Renal pelvis (tissue), 1 donor: ENCODE measurements at regions not wholly inside any gene's neighbourhood (a gene's known extent, or its start where the extent isn't known, plus 50 kb on each side); places are given as distances from the start of the nearest gene placed in this dataset.
"Not testable (repeated sequence)": the region's sequence is repeated elsewhere in the genome, so short reads cannot be mapped to it uniquely, and the experiment has no call there.

Experiments
- DNase-seq: peaks from one replicate; pipeline ENCODE4 v3.0.0-alpha.2; 2013

GRCh38 chr7:47190462-47190861, 391.4 kb downstream of the TNS3 start:
- DNase-seq, result no peak

GRCh38 chr7:47188653-47189315, 393.1 kb downstream of the TNS3 start:
- DNase-seq, result no peak

GRCh38 chr7:47188136-47188535, 393.8 kb downstream of the TNS3 start:
- no peak for DNase-seq

GRCh38 chr7:47186316-47186715, 395.6 kb downstream of the TNS3 start:
- no peak for DNase-seq

- DNase-seq, result no peak
These were observed 396.1 kb downstream of the TNS3 start for GRCh38 chr7:47185839-47186238.

GRCh38 chr7:47185170-47185569, 396.7 kb downstream of the TNS3 start:
- DNase-seq, result no peak

- DNase-seq, result no peak
These were observed 397.9 kb downstream of the TNS3 start for GRCh38 chr7:47183862-47184590.

- DNase-seq, result no peak
These were observed 400.1 kb downstream of the TNS3 start for GRCh38 chr7:47181746-47182361.

- no peak for DNase-seq
These were observed 401.4 kb downstream of the TNS3 start for GRCh38 chr7:47180516-47180826.

GRCh38 chr7:47179812-47180515, 401.9 kb downstream of the TNS3 start:
- peak; percentile 73 for DNase-seq

- not testable (repeated sequence) for DNase-seq
These were observed 409.0 kb downstream of the TNS3 start for GRCh38 chr7:47172602-47173539.

GRCh38 chr7:47170516-47170915, 411.4 kb downstream of the TNS3 start:
- no peak for DNase-seq

- no peak for DNase-seq
These were observed 427.1 kb downstream of the TNS3 start for GRCh38 chr7:47154791-47155190.

- peak; percentile 65 for DNase-seq
These were observed 428.3 kb downstream of the TNS3 start for GRCh38 chr7:47153576-47153975.

- DNase-seq, result peak; percentile 81
These were observed 428.9 kb downstream of the TNS3 start for GRCh38 chr7:47153058-47153457.

GRCh38 chr7:47152307-47152706, 429.6 kb downstream of the TNS3 start:
- DNase-seq, result no peak

GRCh38 chr7:47150497-47151260, 431.2 kb downstream of the TNS3 start:
- DNase-seq, result no peak

- DNase-seq, result no peak
These were observed 431.9 kb downstream of the TNS3 start for GRCh38 chr7:47149971-47150370.

- peak; percentile 61 for DNase-seq
These were observed 432.6 kb downstream of the TNS3 start for GRCh38 chr7:47149208-47149839.

- DNase-seq, result no peak
These were observed 433.2 kb downstream of the TNS3 start for GRCh38 chr7:47148536-47149207.
